ENCODE measurements at regions not wholly inside any gene's neighbourhood (a gene's known extent, or its start where the extent isn't known, plus 50 kb on each side); places are given as distances from the start of the nearest gene placed in this dataset.

DNA sequence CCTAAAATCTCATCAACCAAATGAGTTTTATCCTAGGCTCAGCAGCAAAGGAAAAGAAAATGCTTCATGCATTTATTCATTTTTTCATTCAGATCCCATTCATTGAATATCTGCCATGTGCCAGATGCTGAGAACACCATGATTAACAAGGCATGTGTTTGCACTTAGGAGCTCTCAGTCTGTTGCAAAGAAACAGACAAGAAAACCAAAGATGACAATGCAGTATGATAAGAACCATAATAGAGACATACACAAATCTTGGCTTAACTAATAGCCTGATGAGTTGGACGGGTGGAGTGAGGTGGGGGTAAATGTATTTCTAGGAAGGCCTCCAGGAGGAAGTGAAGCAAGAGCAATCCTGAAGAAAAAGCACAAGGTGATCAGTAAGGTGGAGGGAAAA lies 177.8 kb upstream of the SCN7A start:
- TF ChIP-seq, protein P1, sequence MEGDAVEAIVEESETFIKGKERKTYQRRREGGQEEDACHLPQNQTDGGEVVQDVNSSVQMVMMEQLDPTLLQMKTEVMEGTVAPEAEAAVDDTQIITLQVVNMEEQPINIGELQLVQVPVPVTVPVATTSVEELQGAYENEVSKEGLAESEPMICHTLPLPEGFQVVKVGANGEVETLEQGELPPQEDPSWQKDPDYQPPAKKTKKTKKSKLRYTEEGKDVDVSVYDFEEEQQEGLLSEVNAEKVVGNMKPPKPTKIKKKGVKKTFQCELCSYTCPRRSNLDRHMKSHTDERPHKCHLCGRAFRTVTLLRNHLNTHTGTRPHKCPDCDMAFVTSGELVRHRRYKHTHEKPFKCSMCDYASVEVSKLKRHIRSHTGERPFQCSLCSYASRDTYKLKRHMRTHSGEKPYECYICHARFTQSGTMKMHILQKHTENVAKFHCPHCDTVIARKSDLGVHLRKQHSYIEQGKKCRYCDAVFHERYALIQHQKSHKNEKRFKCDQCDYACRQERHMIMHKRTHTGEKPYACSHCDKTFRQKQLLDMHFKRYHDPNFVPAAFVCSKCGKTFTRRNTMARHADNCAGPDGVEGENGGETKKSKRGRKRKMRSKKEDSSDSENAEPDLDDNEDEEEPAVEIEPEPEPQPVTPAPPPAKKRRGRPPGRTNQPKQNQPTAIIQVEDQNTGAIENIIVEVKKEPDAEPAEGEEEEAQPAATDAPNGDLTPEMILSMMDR (IDR thresholded peaks at IDR 0.05): no peak
- no peak for TF ChIP-seq POLR2A (IDR thresholded peaks at IDR 0.05)

All from body of pancreas (tissue), 4 donors.